WTC11 (cell line): ENCODE measurements at regions not wholly inside any gene's neighbourhood (a gene's known extent, or its start where the extent isn't known, plus 50 kb on each side); places are given as distances from the start of the nearest gene placed in this dataset.

Experiments
- ATF2 ChIP-seq: sonication (generic); formaldehyde crosslinking; IDR thresholded peaks from 2 replicates; pipeline ENCODE4 v1.8.1; 2022; ENCODE audit warnings: low read depth, missing genetic modification reagents, borderline replicate concordance
- CTCF ChIP-seq: fragments of 200-600 bp; IDR thresholded peaks from 2 replicates; pipeline ENCODE4 v1.8.0; 2022; ENCODE audit warnings: antibody characterized with exemption
- E2F5 ChIP-seq: sonication (generic); formaldehyde crosslinking; IDR thresholded peaks from 2 replicates; pipeline ENCODE4 v1.8.1; 2022; ENCODE audit warnings: mild to moderate bottlenecking, moderate library complexity, missing genetic modification reagents
- ESRRA ChIP-seq: sonication (generic); formaldehyde crosslinking; IDR thresholded peaks from 2 replicates; pipeline ENCODE4 v1.8.1; 2022; ENCODE audit warnings: mild to moderate bottlenecking, missing genetic modification reagents, borderline replicate concordance
- HMGA2 ChIP-seq: fragments of 250-450 bp; sonication (Bioruptor Pico); IDR thresholded peaks from 2 replicates; pipeline ENCODE4 v1.4.0; 2021; ENCODE audit warnings: mild to moderate bottlenecking, moderate library complexity
- JAZF1 ChIP-seq: fragments of 250-450 bp; sonication (Bioruptor Pico); IDR thresholded peaks from 2 replicates; pipeline ENCODE4 v1.9.0; 2021; ENCODE audit warnings: moderate library complexity, mild to moderate bottlenecking, inconsistent platforms
- JUN ChIP-seq: sonication (generic); formaldehyde crosslinking; IDR thresholded peaks from 2 replicates; pipeline ENCODE4 v1.8.0; 2023; ENCODE audit warnings: mild to moderate bottlenecking, missing genetic modification reagents
- NFYB ChIP-seq: sonication (generic); formaldehyde crosslinking; conservative IDR thresholded peaks from 2 replicates; pipeline ENCODE4 v1.8.0; 2022; ENCODE audit warnings: low read depth, missing genetic modification reagents
- RELA ChIP-seq: sonication (generic); formaldehyde crosslinking; IDR thresholded peaks from 2 replicates; pipeline ENCODE4 v1.8.1; 2022; ENCODE audit warnings: missing genetic modification reagents, mild to moderate bottlenecking, borderline replicate concordance
- SP1 ChIP-seq: sonication (generic); formaldehyde crosslinking; conservative IDR thresholded peaks from 2 replicates; pipeline ENCODE4 v1.8.1; 2022; ENCODE audit warnings: missing genetic modification reagents
- STAT6 ChIP-seq: sonication (generic); formaldehyde crosslinking; conservative IDR thresholded peaks from 2 replicates; pipeline ENCODE4 v1.8.1; 2023; ENCODE audit warnings: mild to moderate bottlenecking, low read depth, missing genetic modification reagents, moderate library complexity
- TCF7 ChIP-seq: sonication (generic); formaldehyde crosslinking; IDR thresholded peaks from 2 replicates; pipeline ENCODE4 v1.8.0; 2022; ENCODE audit warnings: mild to moderate bottlenecking, low read depth, missing genetic modification reagents, moderate library complexity
- USF1 ChIP-seq: sonication (generic); formaldehyde crosslinking; IDR thresholded peaks from 2 replicates; pipeline ENCODE4 v1.8.0; 2022; ENCODE audit warnings: mild to moderate bottlenecking, missing genetic modification reagents

- TF ChIP-seq SP1 (CRISPR knock-in tag), result no peak
- TF ChIP-seq ATF2 (CRISPR knock-in tag), result no peak
- TF ChIP-seq CTCF, result no peak
- TF ChIP-seq HMGA2 (CRISPR knock-in tag), result no peak
- TF ChIP-seq E2F5, result no peak
- no peak for TF ChIP-seq TCF7 (CRISPR knock-in tag)
- TF ChIP-seq ESRRA (CRISPR knock-in tag), result no peak
- TF ChIP-seq JAZF1 (CRISPR knock-in tag), result no peak
- TF ChIP-seq STAT6 (CRISPR knock-in tag), result no peak
- TF ChIP-seq USF1, result no peak
- TF ChIP-seq NFYB (CRISPR knock-in tag), result no peak
- no peak for TF ChIP-seq JUN
- TF ChIP-seq RELA (CRISPR knock-in tag), result no peak
Observed at GRCh38 chr10:53422223-53422888, 649.8 kb upstream of the MBL2 start.
